Coronary artery (tissue), 2 donors: ENCODE measurements at regions not wholly inside any gene's neighbourhood (a gene's known extent, or its start where the extent isn't known, plus 50 kb on each side); places are given as distances from the start of the nearest gene placed in this dataset.

Source experiments
- DNase-seq: peaks from one replicate; pipeline ENCODE4 v3.0.0-alpha.2; 2017; ENCODE audit warnings: low spot score
- H3K27ac ChIP-seq, 2 donors: fragments of 200-600 bp; sonication (generic); one replicate each; pipeline ENCODE4 v1.5.1; 2016 to 2019
- H3K4me3 ChIP-seq: fragments of 200-600 bp; sonication (generic); 2 replicates; pipeline ENCODE4 v1.5.1; 2016; ENCODE audit warnings: mild to moderate bottlenecking, moderate library complexity
- TF ChIP-seq, protein P1 (sequence below): fragments of 200-600 bp; sonication (generic); IDR thresholded peaks from one replicate; pipeline ENCODE4 v1.5.1; 2019; ENCODE audit warnings: antibody characterized with exemption

GRCh38 chr17:33371377-33371776 lies 78.3 kb upstream of the ASIC2 start:
- DNase-seq = no peak
- Histone ChIP-seq H3K27ac (no peak overlapping the region), H3K4me3 (no peak overlapping the region)
- TF ChIP-seq, protein P1, sequence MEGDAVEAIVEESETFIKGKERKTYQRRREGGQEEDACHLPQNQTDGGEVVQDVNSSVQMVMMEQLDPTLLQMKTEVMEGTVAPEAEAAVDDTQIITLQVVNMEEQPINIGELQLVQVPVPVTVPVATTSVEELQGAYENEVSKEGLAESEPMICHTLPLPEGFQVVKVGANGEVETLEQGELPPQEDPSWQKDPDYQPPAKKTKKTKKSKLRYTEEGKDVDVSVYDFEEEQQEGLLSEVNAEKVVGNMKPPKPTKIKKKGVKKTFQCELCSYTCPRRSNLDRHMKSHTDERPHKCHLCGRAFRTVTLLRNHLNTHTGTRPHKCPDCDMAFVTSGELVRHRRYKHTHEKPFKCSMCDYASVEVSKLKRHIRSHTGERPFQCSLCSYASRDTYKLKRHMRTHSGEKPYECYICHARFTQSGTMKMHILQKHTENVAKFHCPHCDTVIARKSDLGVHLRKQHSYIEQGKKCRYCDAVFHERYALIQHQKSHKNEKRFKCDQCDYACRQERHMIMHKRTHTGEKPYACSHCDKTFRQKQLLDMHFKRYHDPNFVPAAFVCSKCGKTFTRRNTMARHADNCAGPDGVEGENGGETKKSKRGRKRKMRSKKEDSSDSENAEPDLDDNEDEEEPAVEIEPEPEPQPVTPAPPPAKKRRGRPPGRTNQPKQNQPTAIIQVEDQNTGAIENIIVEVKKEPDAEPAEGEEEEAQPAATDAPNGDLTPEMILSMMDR = no peak

DNA sequence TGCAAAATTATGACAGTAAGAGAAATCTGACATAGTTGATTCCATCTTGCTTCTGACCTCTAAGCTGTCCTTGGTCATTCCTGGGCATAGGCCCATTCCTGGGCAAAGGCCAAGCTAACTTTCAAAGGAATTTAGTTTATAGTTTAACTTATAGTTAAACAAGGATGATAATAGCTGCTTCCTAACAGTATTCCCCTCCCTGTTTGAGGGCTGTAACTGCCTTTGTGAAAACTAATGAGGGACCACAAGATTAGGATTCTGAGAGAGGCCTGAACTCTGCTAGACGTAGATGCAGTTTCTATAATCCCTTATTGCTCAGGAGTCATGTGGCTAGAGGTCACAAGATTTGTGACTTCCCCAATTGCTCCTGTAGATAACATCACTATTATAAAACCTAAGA lies 80.2 kb upstream of the ASIC2 start:
- Histone ChIP-seq H3K4me3 (no peak overlapping the region), H3K27ac (no peak overlapping the region)
- no peak for DNase-seq
- TF ChIP-seq, protein P1 = no peak

DNA sequence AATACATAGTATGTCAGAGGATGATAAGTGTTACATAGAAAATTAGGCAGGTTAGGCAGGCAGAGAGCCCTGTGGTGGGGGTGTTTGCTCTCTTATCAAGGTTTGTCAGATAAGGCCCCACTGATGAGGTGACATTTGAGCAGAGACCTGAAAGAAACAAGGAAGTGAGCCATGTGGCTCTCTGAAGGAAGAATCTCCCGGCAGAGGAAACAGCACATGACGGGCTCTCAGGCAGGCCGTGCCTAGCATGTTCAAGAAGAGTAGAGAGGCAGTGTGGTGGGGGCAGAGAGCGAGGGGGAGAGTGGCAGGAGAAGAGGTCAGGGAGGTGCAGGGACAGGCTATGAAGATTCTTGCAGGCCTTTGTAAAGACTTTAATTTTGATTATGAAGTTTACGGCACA lies 82.0 kb upstream of the ASIC2 start:
- Histone ChIP-seq H3K27ac (no peak overlapping the region), H3K4me3 (no peak overlapping the region)
- TF ChIP-seq, protein P1 = no peak
- no peak for DNase-seq

- no peak overlapping the region for H3K4me3 ChIP-seq
- no peak overlapping the region for H3K27ac ChIP-seq
- TF ChIP-seq, protein P1 = no peak
- no peak for DNase-seq
These were observed 82.7 kb upstream of the ASIC2 start for GRCh38 chr17:33375783-33376182.

- Histone ChIP-seq H3K27ac (no peak overlapping the region), H3K4me3 (no peak overlapping the region)
- no peak for DNase-seq
- TF ChIP-seq, protein P1 = no peak
These were observed 84.9 kb upstream of the ASIC2 start for GRCh38 chr17:33377837-33378595.

GRCh38 chr17:33381201-33381600 lies 88.1 kb upstream of the ASIC2 start:
- no peak for DNase-seq
- TF ChIP-seq, protein P1 = no peak
- Histone ChIP-seq H3K4me3 (no peak overlapping the region), H3K27ac (no peak overlapping the region)

- TF ChIP-seq, protein P1 = no peak
- Histone ChIP-seq H3K27ac (no peak overlapping the region), H3K4me3 (no peak overlapping the region)
- no peak for DNase-seq
These were observed 90.5 kb upstream of the ASIC2 start for GRCh38 chr17:33383488-33384023.
